GM23248 (cell line): ENCODE measurements at regions not wholly inside any gene's neighbourhood (a gene's known extent, or its start where the extent isn't known, plus 50 kb on each side); places are given as distances from the start of the nearest gene placed in this dataset.

ENCODE experiments used
- DNase-seq: peaks from one replicate; pipeline ENCODE4 v3.0.0-alpha.2; 2015
- H2AFZ ChIP-seq: fragments of 200-600 bp; sonication (generic); 2 replicates; pipeline ENCODE4 v1.6.1; 2016; ENCODE audit warnings: antibody characterized with exemption
- H3F3A ChIP-seq: fragments of 200-600 bp; sonication (generic); 2 replicates; pipeline ENCODE4 v1.6.1; 2016; ENCODE audit warnings: mild to moderate bottlenecking, antibody characterized with exemption, mixed run types; ENCODE audit not compliant: insufficient read depth
- H3K27ac ChIP-seq: fragments of 200-600 bp; sonication (generic); 2 replicates; pipeline ENCODE4 v1.5.1; 2016; ENCODE audit warnings: mild to moderate bottlenecking
- H3K27me3 ChIP-seq: fragments of 200-600 bp; sonication (generic); replicated peaks from 2 replicates; pipeline ENCODE4 v1.6.1; 2016; ENCODE audit warnings: mild to moderate bottlenecking; ENCODE audit not compliant: insufficient read depth
- H3K36me3 ChIP-seq: fragments of 200-600 bp; sonication (generic); 2 replicates; pipeline ENCODE4 v1.6.1; 2016; ENCODE audit warnings: low read depth, mild to moderate bottlenecking
- H3K4me1 ChIP-seq: fragments of 200-600 bp; sonication (generic); 2 replicates; pipeline ENCODE4 v1.6.1; 2016; ENCODE audit warnings: mild to moderate bottlenecking; ENCODE audit not compliant: insufficient read depth
- H3K4me2 ChIP-seq: fragments of 200-600 bp; sonication (generic); one replicate; pipeline ENCODE4 v1.6.1; 2016; ENCODE audit warnings: mild to moderate bottlenecking; ENCODE audit not compliant: unreplicated experiment
- H3K4me3 ChIP-seq: fragments of 200-600 bp; sonication (generic); 2 replicates; pipeline ENCODE4 v1.5.1; 2016; ENCODE audit warnings: mild to moderate bottlenecking
- H3K79me2 ChIP-seq: fragments of 200-600 bp; sonication (generic); 2 replicates; pipeline ENCODE4 v1.6.1; 2016; ENCODE audit warnings: mild to moderate bottlenecking; ENCODE audit not compliant: insufficient read depth
- H3K9ac ChIP-seq: fragments of 200-600 bp; sonication (generic); 2 replicates; pipeline ENCODE4 v1.6.1; 2016; ENCODE audit warnings: mild to moderate bottlenecking
- H3K9me2 ChIP-seq: fragments of 200-600 bp; sonication (generic); 2 replicates; pipeline ENCODE4 v1.6.1; 2016; ENCODE audit warnings: mixed run types, mild to moderate bottlenecking, moderate library complexity; ENCODE audit not compliant: insufficient read depth
- H3K9me3 ChIP-seq: fragments of 200-600 bp; sonication (generic); one replicate; pipeline ENCODE4 v1.6.1; 2017; ENCODE audit warnings: low read depth
- H4K20me1 ChIP-seq: fragments of 200-600 bp; sonication (generic); 2 replicates; pipeline ENCODE4 v1.6.0; 2016; ENCODE audit not compliant: insufficient read depth
- EZH2 ChIP-seq: fragments of 200-600 bp; sonication (generic); IDR thresholded peaks from 2 replicates; pipeline ENCODE4 v1.6.1; 2018; ENCODE audit warnings: antibody characterized with exemption, mild to moderate bottlenecking; ENCODE audit not compliant: insufficient read depth, poor library complexity, severe bottlenecking
- EZH2phosphoT487 ChIP-seq: fragments of 200-600 bp; sonication (generic); IDR thresholded peaks from 2 replicates; pipeline ENCODE4 v1.6.1; 2018; ENCODE audit warnings: antibody characterized with exemption, moderate library complexity, mild to moderate bottlenecking, low read depth; ENCODE audit not compliant: insufficient read depth
- WGBS, 2 experiments: methylation state at CpG; one replicate each; pipeline ENCODE4 v1.1.6; 2015 to 2017; ENCODE audit warnings: low lambda C conversion rate in 2 of 2, low coverage in 1 of 2; ENCODE audit errors: missing lambda C conversion rate in 2 of 2; 5-methylcytosine and 5-hydroxymethylcytosine counted together
- in situ Hi-C: fragments of 300-500 bp; cut with MboI; formaldehyde crosslinking; loops from 2 replicates; pipeline ENCODE4 v1.15.0; 2020

DNA sequence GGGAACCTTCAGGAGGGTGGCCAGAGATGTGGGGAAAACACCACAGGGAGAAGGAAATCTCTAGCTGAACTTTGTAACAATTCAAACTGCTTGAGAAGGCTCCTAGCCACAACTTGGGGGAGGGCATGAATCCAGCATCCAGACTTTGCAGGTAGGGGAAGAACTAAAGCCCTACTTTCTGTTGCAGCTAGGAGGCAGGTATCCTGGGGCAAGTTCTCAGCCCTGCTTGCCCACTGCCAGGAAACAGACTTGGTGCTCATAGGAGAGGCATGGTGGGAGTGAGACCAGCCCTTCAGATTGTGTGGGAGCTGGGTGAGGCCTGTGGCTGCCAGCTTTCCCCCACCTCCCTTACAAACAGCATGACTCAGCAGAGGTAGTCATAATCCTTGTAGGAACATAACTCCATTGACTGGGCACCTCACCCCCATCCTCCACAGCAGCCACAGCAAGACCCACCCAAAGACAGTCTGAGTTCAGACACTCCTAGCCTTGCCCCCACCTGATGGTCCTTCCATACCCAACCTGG, 209.5 kb upstream of the CPEB2 start:
- Histone ChIP-seq H3K9ac (no peak overlapping the region), H3F3A (no peaks in the 10 kb centered on the region), H3K9me3 (no peaks in the 10 kb centered on the region), H4K20me1 (no peaks in the 10 kb centered on the region), H3K79me2 (no peaks in the 10 kb centered on the region), H3K27ac (no peak overlapping the region), H3K4me2 (no peak overlapping the region), H3K9me2 (no peaks in the 10 kb centered on the region), H3K4me3 (no peak overlapping the region), H3K27me3 (0 out of 2 replicates have a peak, but pooled peaks cover 3% of the 10 kb centered on the region), H3K4me1 (no peaks in the 10 kb centered on the region), H3K36me3 (no peaks in the 10 kb centered on the region), H2AFZ (no peak overlapping the region)
- TF ChIP-seq EZH2 (no peak), EZH2phosphoT487 (no peak)
- in situ Hi-C loops: no loop called here
- no peak for DNase-seq

DNA sequence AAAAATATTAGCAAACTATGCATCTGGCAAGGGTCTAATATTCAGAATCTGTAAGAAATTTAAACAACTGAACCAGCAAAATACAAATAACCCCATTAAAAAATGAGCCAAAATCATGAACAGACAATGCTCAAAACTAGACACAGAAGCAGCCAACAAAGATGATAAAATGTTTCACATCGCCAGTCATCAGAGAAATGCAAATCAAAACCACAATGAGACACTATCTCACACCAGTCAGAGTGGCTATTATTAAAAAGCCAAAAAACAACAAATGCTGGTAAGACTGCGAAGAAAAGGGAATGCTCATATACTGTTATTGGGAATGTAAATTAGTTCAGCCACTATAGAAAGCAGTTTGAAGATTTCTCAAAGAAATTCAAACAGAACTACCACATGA, 201.3 kb upstream of the CPEB2 start:
- Histone ChIP-seq H3K4me1 (no peaks in the 10 kb centered on the region), H3K9me2 (no peaks in the 10 kb centered on the region), H3K4me3 (no peak overlapping the region), H3K9ac (no peak overlapping the region), H2AFZ (no peak overlapping the region), H4K20me1 (no peaks in the 10 kb centered on the region), H3K9me3 (no peaks in the 10 kb centered on the region), H3F3A (no peaks in the 10 kb centered on the region), H3K79me2 (no peaks in the 10 kb centered on the region), H3K4me2 (no peak overlapping the region), H3K27me3 (no peaks in the 10 kb centered on the region), H3K27ac (no peak overlapping the region), H3K36me3 (no peaks in the 10 kb centered on the region)
- TF ChIP-seq EZH2: no peak
- in situ Hi-C loops: no loop called here
- DNase-seq: no peak
- WGBS, 2 experiments: 14 to 29% methylated on average over 2 of the region's 2 CpGs

DNA sequence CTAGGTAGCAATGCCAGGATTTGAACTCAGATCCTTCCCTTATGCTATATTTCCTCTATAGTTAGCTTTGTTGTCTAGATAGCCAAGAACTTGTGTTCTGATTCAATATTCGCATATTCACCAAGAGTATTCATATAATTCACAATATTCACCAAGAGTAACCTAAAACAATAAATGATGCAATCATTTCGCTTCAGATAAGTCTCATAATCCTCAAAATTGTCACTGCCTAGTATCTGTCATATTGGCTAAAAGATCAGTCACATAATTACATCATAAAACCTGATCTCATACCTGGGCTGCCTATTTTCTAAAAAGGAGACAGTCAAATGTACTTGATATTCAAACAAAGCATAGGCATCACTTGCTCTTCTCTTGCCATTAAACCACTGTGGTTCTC, 199.7 kb upstream of the CPEB2 start:
- no peak overlapping the region for H3K9ac ChIP-seq
- H3K4me3 ChIP-seq: no peak overlapping the region
- H4K20me1 ChIP-seq: no peaks in the 10 kb centered on the region
- no peaks in the 10 kb centered on the region for H3K36me3 ChIP-seq
- H2AFZ ChIP-seq: no peak overlapping the region
- H3K9me3 ChIP-seq: no peaks in the 10 kb centered on the region
- H3K27me3 ChIP-seq: no peaks in the 10 kb centered on the region
- no peaks in the 10 kb centered on the region for H3K9me2 ChIP-seq
- in situ Hi-C loops: no loop called here
- WGBS, 2 experiments: 11 to 16% methylated on average over 2 of the region's 2 CpGs
- H3K4me1 ChIP-seq: no peaks in the 10 kb centered on the region
- no peak for DNase-seq
- no peak overlapping the region for H3K27ac ChIP-seq
- no peaks in the 10 kb centered on the region for H3K79me2 ChIP-seq
- no peak for TF ChIP-seq EZH2phosphoT487
- no peak overlapping the region for H3K4me2 ChIP-seq
- no peaks in the 10 kb centered on the region for H3F3A ChIP-seq

- 40 to 47% methylated on average over 4 of the region's 4 CpGs for WGBS, 2 experiments
Measured at GRCh38 chr4:14807856-14808255, 194.4 kb upstream of the CPEB2 start.

GRCh38 chr4:14809203-14809602, 193.1 kb upstream of the CPEB2 start:
- no peak overlapping the region for H3K4me3 ChIP-seq
- no peak overlapping the region for H3K9ac ChIP-seq
- H3K27me3 ChIP-seq: no peaks in the 10 kb centered on the region
- H4K20me1 ChIP-seq: no peaks in the 10 kb centered on the region
- no peaks in the 10 kb centered on the region for H3K9me2 ChIP-seq
- no peak overlapping the region for H2AFZ ChIP-seq
- no peak for DNase-seq
- TF ChIP-seq EZH2phosphoT487: no peak
- no peak for TF ChIP-seq EZH2
- no peaks in the 10 kb centered on the region for H3K9me3 ChIP-seq
- WGBS, 2 experiments: 14 to 61% methylated on average over 2 of the region's 2 CpGs
- no peak overlapping the region for H3K4me2 ChIP-seq
- no peak overlapping the region for H3K27ac ChIP-seq
- in situ Hi-C loops: no loop called here
- no peaks in the 10 kb centered on the region for H3K36me3 ChIP-seq
- no peaks in the 10 kb centered on the region for H3K4me1 ChIP-seq
- no peaks in the 10 kb centered on the region for H3F3A ChIP-seq
- H3K79me2 ChIP-seq: no peaks in the 10 kb centered on the region

More at GRCh38 chr4:14807856-14808255, 194.4 kb upstream of the CPEB2 start:
- no peak overlapping the region for H2AFZ ChIP-seq
- no peaks in the 10 kb centered on the region for H3K36me3 ChIP-seq
- no peaks in the 10 kb centered on the region for H4K20me1 ChIP-seq
- no peak overlapping the region for H3K4me3 ChIP-seq
- H3K9me3 ChIP-seq: no peaks in the 10 kb centered on the region
- no peak for TF ChIP-seq EZH2phosphoT487
- TF ChIP-seq EZH2: no peak
- H3F3A ChIP-seq: no peaks in the 10 kb centered on the region
- no peak for DNase-seq
- H3K9ac ChIP-seq: no peak overlapping the region
- in situ Hi-C loops: no loop called here
- H3K27me3 ChIP-seq: no peaks in the 10 kb centered on the region
- no peaks in the 10 kb centered on the region for H3K4me1 ChIP-seq
- H3K9me2 ChIP-seq: no peaks in the 10 kb centered on the region
- no peak overlapping the region for H3K4me2 ChIP-seq
- no peak overlapping the region for H3K27ac ChIP-seq
- no peaks in the 10 kb centered on the region for H3K79me2 ChIP-seq
